IMR-90 (cell line): ENCODE measurements at regions not wholly inside any gene's neighbourhood (a gene's known extent, or its start where the extent isn't known, plus 50 kb on each side); places are given as distances from the start of the nearest gene placed in this dataset.

ENCODE experiments used
- ATAC-seq: fragments of 200-7000 bp; cut with Tn5 transposase; 2 replicates; pipeline ENCODE4 v1.9.1; 2020; ENCODE audit warnings: low read depth, mild to moderate bottlenecking, moderate library complexity
- BruUV-seq: library from RNA; stranded (reverse); fragments of 400-500 nt; replicated peaks from 2 replicates; lab custom pipeline; 2021; lab: Mats Ljungman, UMichigan
- CTCF ChIA-PET: fragments of 300-600 bp; formaldehyde crosslinking; extraction: SDS; loops from one replicate; lab custom pipeline; 2021; ENCODE audit warnings: antibody characterized with exemption; lab: Yijun Ruan, JAX
- POLR2A ChIA-PET: fragments of 300-600 bp; sonication (Branson Sonifier 250); formaldehyde crosslinking; loops from one replicate; lab custom pipeline; 2022; ENCODE audit warnings: antibody characterized with exemption; ENCODE audit not compliant: unreplicated experiment; lab: Charles Lee
- DNase-seq: peaks from one replicate; pipeline ENCODE4 v3.0.0; 2013
- H2AFZ ChIP-seq: replicated peaks from 2 replicates; pipeline ENCODE3; 2013; ENCODE audit warnings: low read length, mild to moderate bottlenecking; ENCODE audit not compliant: poor library complexity
- H2AK5ac ChIP-seq: 2 replicates; pipeline ENCODE4 v1.6.1; 2013; ENCODE audit warnings: low read depth, low read length, inconsistent platforms
- H2AK9ac ChIP-seq: replicated peaks from 2 replicates; pipeline ENCODE3; 2013; ENCODE audit warnings: mild to moderate bottlenecking, low read depth, low read length, moderate library complexity; ENCODE audit not compliant: poor library complexity
- H2BK120ac ChIP-seq: 2 replicates; pipeline ENCODE4 v1.6.1; 2013; ENCODE audit warnings: low read depth, low read length, inconsistent platforms
- H2BK15ac ChIP-seq: 3 replicates; pipeline ENCODE4 v1.6.1; 2013; ENCODE audit warnings: low read depth, low read length, inconsistent platforms
- H2BK20ac ChIP-seq: 2 replicates; pipeline ENCODE4 v1.6.1; 2013; ENCODE audit warnings: low read depth, mild to moderate bottlenecking, inconsistent platforms, low read length, moderate library complexity
- H2BK5ac ChIP-seq: 2 replicates; pipeline ENCODE4 v1.6.1; 2013; ENCODE audit warnings: mild to moderate bottlenecking, low read depth, low read length, inconsistent platforms; ENCODE audit not compliant: poor library complexity, severe bottlenecking
- H3K14ac ChIP-seq: replicated peaks from 2 replicates; pipeline ENCODE4 v1.6.1; 2013; ENCODE audit warnings: low read depth, low read length, inconsistent platforms
- H3K18ac ChIP-seq: 2 replicates; pipeline ENCODE4 v1.6.1; 2013; ENCODE audit warnings: low read depth, low read length, control low read depth
- H3K23ac ChIP-seq: 2 replicates; pipeline ENCODE4 v1.6.1; 2013; ENCODE audit warnings: low read depth, low read length, inconsistent platforms
- H3K27ac ChIP-seq: 2 replicates; pipeline ENCODE4 v1.5.1; 2013; ENCODE audit warnings: mild to moderate bottlenecking, control low read depth, low read length; ENCODE audit not compliant: insufficient read depth
- H3K27me3 ChIP-seq: 2 replicates; pipeline ENCODE4 v1.6.1; 2013; ENCODE audit warnings: low read length; ENCODE audit not compliant: control insufficient read depth, insufficient read depth
- H3K36me3 ChIP-seq: 2 replicates; pipeline ENCODE4 v1.6.1; 2013; ENCODE audit warnings: low read length, mixed read lengths; ENCODE audit not compliant: control insufficient read depth, insufficient read depth
- H3K4ac ChIP-seq: 2 replicates; pipeline ENCODE4 v1.6.1; 2013; ENCODE audit warnings: low read depth, low read length, inconsistent platforms
- H3K4me1 ChIP-seq: 2 replicates; pipeline ENCODE4 v1.6.1; 2013; ENCODE audit warnings: low read length, mixed read lengths; ENCODE audit not compliant: control insufficient read depth, insufficient read depth
- H3K4me2 ChIP-seq: 2 replicates; pipeline ENCODE4 v1.6.1; 2013; ENCODE audit warnings: low read depth, mild to moderate bottlenecking, control low read depth, low read length, moderate library complexity
- H3K4me3 ChIP-seq: 2 replicates; pipeline ENCODE4 v1.5.1; 2013; ENCODE audit warnings: low read depth, mild to moderate bottlenecking, control low read depth, low read length, moderate library complexity; ENCODE audit not compliant: insufficient read depth
- H3K56ac ChIP-seq: 2 replicates; pipeline ENCODE4 v1.6.1; 2013; ENCODE audit warnings: low read length, inconsistent platforms; ENCODE audit not compliant: insufficient read depth; ENCODE audit errors: extremely low read depth
- H3K79me1 ChIP-seq, 2 experiments: 2 replicates each; pipeline ENCODE4 v1.6.1; 2013; ENCODE audit warnings: low read length in 2 of 2, inconsistent platforms in 1 of 2, low read depth in 1 of 2
- H3K9ac ChIP-seq: 2 replicates; pipeline ENCODE4 v1.6.1; 2013; ENCODE audit warnings: low read depth, low read length, control low read depth
- H3K9me1 ChIP-seq: 2 replicates; pipeline ENCODE4 v1.6.1; 2013; ENCODE audit warnings: low read length, inconsistent platforms; ENCODE audit not compliant: insufficient read depth
- H3K9me3 ChIP-seq: 2 replicates; pipeline ENCODE4 v1.6.1; 2013; ENCODE audit warnings: low read length; ENCODE audit not compliant: control insufficient read depth, insufficient read depth
- H4K20me1 ChIP-seq: 2 replicates; pipeline ENCODE4 v1.6.1; 2013; ENCODE audit warnings: low read length, inconsistent platforms; ENCODE audit not compliant: insufficient read depth
- H4K5ac ChIP-seq: 2 replicates; pipeline ENCODE4 v1.6.1; 2013; ENCODE audit warnings: mild to moderate bottlenecking, low read depth, low read length, control low read depth
- H4K8ac ChIP-seq, 2 experiments: 2 replicates each; pipeline ENCODE4 v1.6.1; 2013; ENCODE audit warnings: low read depth in 2 of 2, low read length in 2 of 2, control low read depth in 1 of 2, inconsistent platforms in 1 of 2
- H4K91ac ChIP-seq: 2 replicates; pipeline ENCODE4 v1.6.1; 2013; ENCODE audit warnings: low read depth, low read length, inconsistent platforms; ENCODE audit not compliant: insufficient read depth
- CEBPB ChIP-seq: IDR thresholded peaks from 2 replicates; pipeline ENCODE4 v1.6.1; 2012; ENCODE audit warnings: low read depth, low read length, improper control_type of control experiment
- CHD1 ChIP-seq: IDR thresholded peaks from 2 replicates; pipeline ENCODE4 v1.6.1; 2012; ENCODE audit warnings: low read depth, low read length, improper control_type of control experiment
- FOS ChIP-seq: fragments of 150-350 bp; IDR thresholded peaks from 2 replicates; pipeline ENCODE4 v1.6.1; 2016; ENCODE audit warnings: low read depth, low read length
- NFE2L2 ChIP-seq: fragments of 150-350 bp; IDR thresholded peaks from 2 replicates; pipeline ENCODE4 v1.6.1; 2016; ENCODE audit warnings: low read depth, mild to moderate bottlenecking, low read length
- RAD21 ChIP-seq: IDR thresholded peaks from 2 replicates; pipeline ENCODE4 v1.6.1; 2012; ENCODE audit warnings: low read length, improper control_type of control experiment
- WGBS, 2 experiments: methylation state at CpG; one replicate each; pipeline versions ENCODE4 v1.1.5 to v1.1.7; 2013; ENCODE audit warnings: missing lambda C conversion rate in 2 of 2; ENCODE audit not compliant: insufficient read length in 1 of 2; ENCODE audit errors: extremely low coverage in 2 of 2; 5-methylcytosine and 5-hydroxymethylcytosine counted together
- dilution Hi-C: fragments of 300-500 bp; cut with HindIII; formaldehyde crosslinking; loops from one replicate; pipeline ENCODE4 v1.14.3; 2018; ENCODE audit warnings: low sequenced_read_pairs; ENCODE audit not compliant: unreplicated experiment
- in situ Hi-C: fragments of 300-500 bp; cut with MboI; formaldehyde crosslinking; loops from 3 replicates; pipeline ENCODE4 v1.14.3; 2019; ENCODE audit warnings: low sequenced_read_pairs, inconsistent platforms, mixed read lengths
- intact Hi-C: fragments of 100-400 bp; cut with micrococcal nuclease; formaldehyde crosslinking; loops from 2 replicates; pipeline ENCODE4 v1.10.0; 2022
- TF ChIP-seq, protein P1 (sequence below): fragments of 150-350 bp; IDR thresholded peaks from 2 replicates; pipeline ENCODE4 v1.6.1; 2017; ENCODE audit warnings: mild to moderate bottlenecking, antibody characterized with exemption, low read length, low read depth
- TF ChIP-seq, protein P2 (sequence below): conservative IDR thresholded peaks from 2 replicates; pipeline ENCODE4 v1.5.1; 2012; ENCODE audit warnings: mild to moderate bottlenecking, low read depth, low read length, improper control_type of control experiment
- TF ChIP-seq, protein P3 (sequence below): fragments of 150-350 bp; IDR thresholded peaks from 2 replicates; pipeline ENCODE4 v1.6.1; 2016; ENCODE audit warnings: low read depth, mild to moderate bottlenecking, low read length, moderate library complexity, borderline replicate concordance

DNA sequence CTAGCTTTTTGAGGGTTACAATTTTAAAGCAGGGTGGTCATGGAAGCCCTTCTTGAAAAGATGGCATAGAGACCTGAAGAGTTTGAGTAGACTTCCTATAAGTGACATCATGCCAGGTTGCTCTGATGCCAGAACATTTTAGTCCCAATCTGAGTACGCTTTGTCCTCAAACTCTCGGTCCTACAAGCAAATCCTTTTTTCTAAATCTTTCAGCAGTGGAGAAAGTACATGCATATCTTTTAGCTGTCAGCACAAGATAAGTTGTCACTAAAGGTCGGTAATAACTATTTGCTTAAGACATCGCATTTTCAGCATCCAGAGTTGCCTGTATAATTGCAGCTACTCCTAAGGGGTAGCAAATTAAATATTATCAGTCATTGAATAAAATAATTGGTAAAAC lies 140.4 kb downstream of the ATP6V1G3 start:
- no peak overlapping the region for H2BK20ac ChIP-seq
- no peak overlapping the region for H4K8ac ChIP-seq
- H3K79me1 ChIP-seq = no peaks in the 10 kb centered on the region
- ATAC-seq (no peak), DNase-seq (no peak)
- H3K56ac ChIP-seq = no peak overlapping the region
- no peak overlapping the region for H2AK5ac ChIP-seq
- H3K9me1 ChIP-seq = no peaks in the 10 kb centered on the region
- dilution Hi-C loops (no loop called here), intact Hi-C loops (no loop called here), in situ Hi-C loops (no loop called here)
- H3K14ac ChIP-seq = no peak overlapping the region
- ChIA-PET POLR2A (no interaction called here), CTCF (no interaction called here)
- H3K9me3 ChIP-seq = no peaks in the 10 kb centered on the region
- no peak overlapping the region for H2AK9ac ChIP-seq
- no peaks in the 10 kb centered on the region for H3K27me3 ChIP-seq
- no peaks in the 10 kb centered on the region for H3K4me1 ChIP-seq
- no peak overlapping the region for H2BK5ac ChIP-seq
- no peak overlapping the region for H3K4ac ChIP-seq
- H4K20me1 ChIP-seq = no peaks in the 10 kb centered on the region
- no peak overlapping the region for H3K9ac ChIP-seq
- no TSS peak for BruUV-seq
- H3K18ac ChIP-seq = no peak overlapping the region
- no peak overlapping the region for H2AFZ ChIP-seq
- no peak overlapping the region for H4K5ac ChIP-seq
- H3K27ac ChIP-seq = no peak overlapping the region
- no peak overlapping the region for H2BK15ac ChIP-seq
- H4K91ac ChIP-seq = no peak overlapping the region
- H3K36me3 ChIP-seq = no peaks in the 10 kb centered on the region
- no peak overlapping the region for H3K4me2 ChIP-seq
- no peak overlapping the region for H3K23ac ChIP-seq
- TF ChIP-seq CEBPB = no peak
- no peak for TF ChIP-seq NFE2L2
- no peak for TF ChIP-seq CHD1
- no peak for TF ChIP-seq RAD21
- TF ChIP-seq, protein P1, sequence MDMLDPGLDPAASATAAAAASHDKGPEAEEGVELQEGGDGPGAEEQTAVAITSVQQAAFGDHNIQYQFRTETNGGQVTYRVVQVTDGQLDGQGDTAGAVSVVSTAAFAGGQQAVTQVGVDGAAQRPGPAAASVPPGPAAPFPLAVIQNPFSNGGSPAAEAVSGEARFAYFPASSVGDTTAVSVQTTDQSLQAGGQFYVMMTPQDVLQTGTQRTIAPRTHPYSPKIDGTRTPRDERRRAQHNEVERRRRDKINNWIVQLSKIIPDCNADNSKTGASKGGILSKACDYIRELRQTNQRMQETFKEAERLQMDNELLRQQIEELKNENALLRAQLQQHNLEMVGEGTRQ = no peak
- TF ChIP-seq, protein P2, sequence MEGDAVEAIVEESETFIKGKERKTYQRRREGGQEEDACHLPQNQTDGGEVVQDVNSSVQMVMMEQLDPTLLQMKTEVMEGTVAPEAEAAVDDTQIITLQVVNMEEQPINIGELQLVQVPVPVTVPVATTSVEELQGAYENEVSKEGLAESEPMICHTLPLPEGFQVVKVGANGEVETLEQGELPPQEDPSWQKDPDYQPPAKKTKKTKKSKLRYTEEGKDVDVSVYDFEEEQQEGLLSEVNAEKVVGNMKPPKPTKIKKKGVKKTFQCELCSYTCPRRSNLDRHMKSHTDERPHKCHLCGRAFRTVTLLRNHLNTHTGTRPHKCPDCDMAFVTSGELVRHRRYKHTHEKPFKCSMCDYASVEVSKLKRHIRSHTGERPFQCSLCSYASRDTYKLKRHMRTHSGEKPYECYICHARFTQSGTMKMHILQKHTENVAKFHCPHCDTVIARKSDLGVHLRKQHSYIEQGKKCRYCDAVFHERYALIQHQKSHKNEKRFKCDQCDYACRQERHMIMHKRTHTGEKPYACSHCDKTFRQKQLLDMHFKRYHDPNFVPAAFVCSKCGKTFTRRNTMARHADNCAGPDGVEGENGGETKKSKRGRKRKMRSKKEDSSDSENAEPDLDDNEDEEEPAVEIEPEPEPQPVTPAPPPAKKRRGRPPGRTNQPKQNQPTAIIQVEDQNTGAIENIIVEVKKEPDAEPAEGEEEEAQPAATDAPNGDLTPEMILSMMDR = no peak
- TF ChIP-seq, protein P3, sequence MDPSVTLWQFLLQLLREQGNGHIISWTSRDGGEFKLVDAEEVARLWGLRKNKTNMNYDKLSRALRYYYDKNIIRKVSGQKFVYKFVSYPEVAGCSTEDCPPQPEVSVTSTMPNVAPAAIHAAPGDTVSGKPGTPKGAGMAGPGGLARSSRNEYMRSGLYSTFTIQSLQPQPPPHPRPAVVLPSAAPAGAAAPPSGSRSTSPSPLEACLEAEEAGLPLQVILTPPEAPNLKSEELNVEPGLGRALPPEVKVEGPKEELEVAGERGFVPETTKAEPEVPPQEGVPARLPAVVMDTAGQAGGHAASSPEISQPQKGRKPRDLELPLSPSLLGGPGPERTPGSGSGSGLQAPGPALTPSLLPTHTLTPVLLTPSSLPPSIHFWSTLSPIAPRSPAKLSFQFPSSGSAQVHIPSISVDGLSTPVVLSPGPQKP = no peak
- no peak for TF ChIP-seq FOS
- no CpG with 5 or more reads among the region's 4 CpGs for WGBS, 2 experiments
- no peak overlapping the region for H3K4me3 ChIP-seq
- H2BK120ac ChIP-seq = no peak overlapping the region
